Forelimb muscle (tissue), 1 donor: ENCODE measurements at regions not wholly inside any gene's neighbourhood (a gene's known extent, or its start where the extent isn't known, plus 50 kb on each side); places are given as distances from the start of the nearest gene placed in this dataset.
A peak's percentile ranks its signal among the peaks of the same experiment; 100 is the strongest.

Experiments
- DNase-seq: peaks from one replicate; pipeline ENCODE4 v3.0.0-alpha.2; 2013; ENCODE audit warnings: low read depth

DNA sequence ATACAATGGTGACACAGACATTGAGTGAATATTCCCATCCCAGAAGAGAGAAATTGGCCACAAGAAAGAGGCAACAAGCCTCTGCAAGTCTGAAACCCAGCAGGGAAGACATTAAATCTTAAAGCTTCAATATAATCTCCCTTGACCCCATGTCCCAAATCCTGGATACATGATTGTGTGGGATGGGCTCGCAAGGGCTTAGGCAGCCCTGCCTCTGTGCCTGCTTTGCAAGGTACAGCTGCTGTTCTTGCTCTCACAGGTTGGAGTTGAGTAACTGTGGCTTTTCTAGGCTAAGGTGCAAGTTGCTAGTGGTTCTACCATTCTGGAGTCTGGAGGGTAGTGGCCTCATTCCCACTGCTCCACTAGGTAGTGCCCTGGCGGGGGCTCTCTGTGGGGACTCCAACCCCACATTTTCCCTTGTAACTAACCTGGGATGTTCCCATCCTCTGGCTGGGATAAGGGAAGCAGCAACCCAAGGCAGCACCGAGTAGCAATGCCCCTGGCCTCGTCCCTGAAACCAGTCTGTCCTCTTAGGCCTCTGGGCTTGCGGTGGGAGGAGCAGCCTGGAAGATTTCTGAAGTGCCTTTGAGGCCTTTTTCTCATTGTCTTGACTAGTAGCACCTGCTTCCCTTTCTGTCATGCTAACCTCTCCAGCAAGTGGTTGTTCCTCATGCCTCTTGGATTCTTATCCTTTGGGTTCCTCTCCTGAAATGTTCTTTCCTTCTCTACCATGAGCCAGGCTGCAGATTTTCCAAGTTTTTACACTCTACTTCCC is 90.0 kb downstream of the FAM174B start:
- no peak for DNase-seq

DNA sequence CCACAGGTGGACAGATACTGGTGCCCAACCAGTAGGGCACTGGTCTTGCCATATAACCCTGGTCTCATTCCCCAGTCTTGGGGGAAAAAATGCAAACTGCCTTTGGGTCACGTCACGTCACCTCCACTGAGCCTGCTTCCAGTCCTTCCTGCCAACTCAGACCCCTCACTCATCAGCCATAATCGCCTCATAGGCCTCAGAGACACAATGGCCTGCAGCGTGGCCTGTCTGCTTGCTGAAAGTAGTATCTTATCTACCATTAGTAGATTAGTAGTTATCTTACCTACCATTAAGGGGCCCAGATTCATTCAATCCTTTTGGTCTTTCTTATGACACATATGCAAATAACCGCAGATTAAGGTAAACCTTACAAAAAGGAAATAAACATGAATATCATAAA is 93.8 kb downstream of the FAM174B start:
- no peak for DNase-seq

- DNase-seq: no peak
Observed at GRCh38 chr15:92553317-92553716, 102.3 kb downstream of the FAM174B start.

DNA sequence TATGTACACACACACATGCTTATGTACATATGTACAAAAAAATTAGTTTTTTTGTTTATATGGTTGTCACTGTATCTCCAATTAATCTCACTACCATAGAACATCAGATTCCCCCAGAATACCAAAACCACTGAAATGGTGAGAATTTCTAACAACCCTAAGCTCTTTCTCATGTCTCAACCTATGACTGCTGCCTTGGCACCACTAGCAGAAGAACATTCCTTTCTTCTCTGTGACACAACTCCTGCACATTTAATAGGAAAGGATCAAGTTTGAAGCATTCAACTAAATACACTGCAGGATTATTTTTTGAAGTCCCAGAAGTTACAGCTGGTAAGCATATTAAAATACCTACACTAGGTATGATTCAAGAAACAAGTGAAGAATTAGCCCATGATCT is 109.6 kb downstream of the FAM174B start:
- no peak for DNase-seq

GRCh38 chr15:92541291-92542200 is 114.0 kb downstream of the FAM174B start:
- no peak for DNase-seq

GRCh38 chr15:92538115-92538514 is 117.5 kb downstream of the FAM174B start:
- no peak for DNase-seq

GRCh38 chr15:92533298-92533697 is 122.3 kb downstream of the FAM174B start:
- DNase-seq: no peak

DNA sequence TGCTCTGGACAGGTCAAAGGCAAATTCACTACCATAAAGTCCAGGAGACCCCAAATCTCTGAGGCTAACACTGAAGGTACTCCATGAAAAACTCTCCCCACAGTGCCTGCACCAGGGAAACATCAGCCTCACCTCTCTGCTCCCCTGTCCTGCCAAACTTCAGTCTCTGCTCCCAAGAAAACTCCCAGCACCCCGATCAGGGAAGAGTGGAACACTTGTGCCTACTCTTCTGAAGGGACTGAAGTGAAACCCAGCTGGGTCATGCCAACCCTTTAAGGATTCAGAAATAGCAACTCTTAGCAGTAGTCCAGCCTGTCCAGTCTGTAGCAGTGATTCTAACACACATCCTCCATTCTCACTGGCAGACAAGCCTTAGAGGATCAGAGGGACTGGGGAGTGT is 124.2 kb downstream of the FAM174B start:
- DNase-seq: no peak

DNA sequence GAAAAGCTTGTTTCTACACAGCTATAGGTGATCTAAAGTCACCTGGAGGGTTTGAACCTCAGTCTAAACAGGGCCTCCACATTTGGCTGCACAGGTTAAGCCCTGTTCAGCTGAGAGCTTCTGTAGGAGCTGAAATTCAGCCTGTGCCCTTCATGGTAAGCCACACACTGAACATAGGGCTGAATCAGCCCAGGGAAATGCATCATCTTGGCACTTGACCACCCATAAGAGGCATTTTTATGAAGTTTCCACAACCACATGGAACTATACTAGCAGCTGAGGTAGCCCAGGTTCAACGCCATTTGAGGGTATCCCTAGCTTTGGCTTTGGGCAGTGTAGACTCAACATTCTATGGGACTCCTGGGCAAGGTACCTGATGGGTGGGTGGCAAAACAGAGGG is 126.8 kb downstream of the FAM174B start:
- DNase-seq: no peak

GRCh38 chr15:92527197-92527596 is 128.4 kb downstream of the FAM174B start:
- no peak for DNase-seq

GRCh38 chr15:92525758-92526245 is 129.8 kb downstream of the FAM174B start:
- DNase-seq: no peak

GRCh38 chr15:92524874-92525565 is 130.6 kb downstream of the FAM174B start:
- no peak for DNase-seq

- DNase-seq: no peak
Observed at GRCh38 chr15:92524161-92524560, 130.5 kb downstream of the ST8SIA2 start.

DNA sequence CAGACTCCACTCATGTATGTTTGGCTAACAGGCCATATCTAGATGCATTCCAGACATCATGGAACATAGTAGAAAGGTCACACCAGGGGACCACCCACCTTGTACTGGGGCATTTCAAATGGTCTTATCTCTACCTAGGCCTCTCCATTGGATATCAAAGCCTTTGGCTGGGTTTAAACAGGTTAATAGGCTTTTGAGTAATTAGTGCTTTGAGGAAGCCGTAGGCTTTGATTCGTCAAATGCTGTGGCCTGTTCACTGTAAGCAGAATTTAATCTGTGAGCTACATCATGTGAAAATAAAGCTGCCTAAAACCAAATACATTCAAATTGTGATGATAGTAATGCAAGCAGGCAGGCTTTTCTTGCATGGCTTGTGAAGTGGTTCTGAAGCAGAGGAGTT is 129.5 kb downstream of the ST8SIA2 start:
- no peak for DNase-seq

DNA sequence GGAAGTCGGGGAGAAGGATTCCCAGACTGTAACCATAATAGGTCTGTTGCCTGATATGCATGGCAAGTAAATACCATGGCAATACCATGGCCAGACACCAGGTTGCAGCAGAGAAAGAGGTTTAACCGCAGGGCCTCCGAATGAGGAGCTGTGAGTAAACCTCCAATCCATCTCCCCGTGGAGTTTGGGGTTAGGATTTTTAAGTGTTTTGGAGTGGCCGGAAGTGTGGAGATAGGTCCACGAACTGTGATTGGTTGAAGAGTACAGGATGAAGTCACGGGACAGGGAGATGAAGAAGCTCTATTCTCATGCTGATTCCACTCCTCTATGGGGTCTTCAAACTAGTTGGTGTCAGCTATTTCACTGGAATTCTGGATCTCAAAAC is 127.9 kb downstream of the ST8SIA2 start:
- peak; percentile 83 for DNase-seq

GRCh38 chr15:92520914-92521623 is 127.4 kb downstream of the ST8SIA2 start:
- DNase-seq: no peak

DNA sequence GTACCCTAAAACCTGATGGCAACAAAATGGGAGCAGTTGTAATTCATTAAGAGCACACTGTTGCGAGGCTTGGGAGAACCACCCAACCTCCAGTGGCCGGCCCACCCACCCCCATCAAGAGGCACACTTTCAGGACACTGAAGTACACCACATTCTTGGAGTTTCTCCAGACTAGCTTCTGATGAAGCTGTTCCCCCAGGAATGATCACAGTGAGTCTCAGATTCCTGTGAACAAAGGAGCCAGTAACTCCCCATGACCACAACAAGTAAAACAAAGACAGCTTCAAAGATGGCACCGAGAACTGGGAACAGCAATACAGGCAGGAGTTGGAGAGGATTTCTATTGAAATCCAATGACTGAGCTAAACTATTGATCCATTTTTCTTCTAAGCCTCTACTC is 126.0 kb downstream of the ST8SIA2 start:
- DNase-seq: no peak
